MCF 10A (cell line): ENCODE measurements at regions not wholly inside any gene's neighbourhood (a gene's known extent, or its start where the extent isn't known, plus 50 kb on each side); places are given as distances from the start of the nearest gene placed in this dataset.

Experiments
- BruUV-seq: library from RNA; stranded (reverse); fragments of 400-500 nt; replicated peaks from 2 replicates; lab custom pipeline; 2021; lab: Mats Ljungman, UMichigan
- CTCF ChIA-PET: fragments of 300-600 bp; sonication (Branson Sonifier 250); formaldehyde crosslinking; extraction: SDS; loops from one replicate; lab custom pipeline; 2021; ENCODE audit warnings: antibody characterized with exemption, inconsistent platforms; lab: Yijun Ruan, JAX
- POLR2A ChIA-PET: fragments of 300-600, 350-650 bp; sonication (Branson Sonifier 250); formaldehyde crosslinking; extraction: SDS; loops from one replicate; lab custom pipeline; 2020; ENCODE audit warnings: antibody characterized with exemption, inconsistent platforms; lab: Yijun Ruan, JAX
- DNase-seq: peaks from one replicate; pipeline ENCODE4 v3.0.0-alpha.2; 2018; ENCODE audit not compliant: unreplicated experiment
- H3K27ac Mint-ChIP-seq: one replicate; pipeline ENCODE4 v1.8.0; 2022; ENCODE audit warnings: mild to moderate bottlenecking, low read depth, mixed read lengths; ENCODE audit not compliant: unreplicated experiment
- H3K27me3 Mint-ChIP-seq: one replicate; pipeline ENCODE4 v1.8.0; 2022; ENCODE audit warnings: mixed read lengths; ENCODE audit not compliant: insufficient read depth, unreplicated experiment
- H3K36me3 Mint-ChIP-seq: one replicate; pipeline ENCODE4 v1.8.0; 2022; ENCODE audit warnings: mild to moderate bottlenecking, moderate library complexity, mixed read lengths; ENCODE audit not compliant: insufficient read depth, unreplicated experiment
- H3K4me1 Mint-ChIP-seq: one replicate; pipeline ENCODE4 v1.8.0; 2022; ENCODE audit warnings: mixed read lengths; ENCODE audit not compliant: insufficient read depth, unreplicated experiment
- H3K4me3 Mint-ChIP-seq: one replicate; pipeline ENCODE4 v1.8.0; 2022; ENCODE audit warnings: mild to moderate bottlenecking, moderate library complexity, mixed read lengths; ENCODE audit not compliant: unreplicated experiment
- H3K9me3 Mint-ChIP-seq: one replicate; pipeline ENCODE4 v1.8.0; 2022; ENCODE audit warnings: mixed read lengths; ENCODE audit not compliant: unreplicated experiment
- intact Hi-C: fragments of 100-400 bp; cut with micrococcal nuclease; formaldehyde crosslinking; loops from 2 replicates; pipeline ENCODE4 v1.14.1; 2022
- TF ChIP-seq, protein P1 (sequence below): fragments of 200-600 bp; IDR thresholded peaks from one replicate; pipeline ENCODE4 v1.8.0; 2022; ENCODE audit warnings: antibody characterized with exemption, mild to moderate bottlenecking; ENCODE audit not compliant: unreplicated experiment

GRCh38 chr6:40953486-40953885 is 85.5 kb downstream of the UNC5CL start:
- TF ChIP-seq, protein P1, sequence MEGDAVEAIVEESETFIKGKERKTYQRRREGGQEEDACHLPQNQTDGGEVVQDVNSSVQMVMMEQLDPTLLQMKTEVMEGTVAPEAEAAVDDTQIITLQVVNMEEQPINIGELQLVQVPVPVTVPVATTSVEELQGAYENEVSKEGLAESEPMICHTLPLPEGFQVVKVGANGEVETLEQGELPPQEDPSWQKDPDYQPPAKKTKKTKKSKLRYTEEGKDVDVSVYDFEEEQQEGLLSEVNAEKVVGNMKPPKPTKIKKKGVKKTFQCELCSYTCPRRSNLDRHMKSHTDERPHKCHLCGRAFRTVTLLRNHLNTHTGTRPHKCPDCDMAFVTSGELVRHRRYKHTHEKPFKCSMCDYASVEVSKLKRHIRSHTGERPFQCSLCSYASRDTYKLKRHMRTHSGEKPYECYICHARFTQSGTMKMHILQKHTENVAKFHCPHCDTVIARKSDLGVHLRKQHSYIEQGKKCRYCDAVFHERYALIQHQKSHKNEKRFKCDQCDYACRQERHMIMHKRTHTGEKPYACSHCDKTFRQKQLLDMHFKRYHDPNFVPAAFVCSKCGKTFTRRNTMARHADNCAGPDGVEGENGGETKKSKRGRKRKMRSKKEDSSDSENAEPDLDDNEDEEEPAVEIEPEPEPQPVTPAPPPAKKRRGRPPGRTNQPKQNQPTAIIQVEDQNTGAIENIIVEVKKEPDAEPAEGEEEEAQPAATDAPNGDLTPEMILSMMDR, result no peak
- no TSS peak for BruUV-seq
- no peaks in the 10 kb centered on the region for H3K9me3 Mint-ChIP-seq
- ChIA-PET CTCF (interaction anchor here (0.7 kb wide), 1 partner anchor 141 kb away, joined by 7 read pairs; no protein-coding TSS in a partner anchor), POLR2A (no interaction called here)
- no peaks in the 10 kb centered on the region for H3K36me3 Mint-ChIP-seq
- H3K27ac Mint-ChIP-seq, result no peak overlapping the region
- no peak overlapping the region for H3K4me3 Mint-ChIP-seq
- H3K4me1 Mint-ChIP-seq, result peaks cover 32% of the 10 kb centered on the region
- intact Hi-C loops, result no loop called here
- H3K27me3 Mint-ChIP-seq, result no peaks in the 10 kb centered on the region
- DNase-seq, result no peak

DNA sequence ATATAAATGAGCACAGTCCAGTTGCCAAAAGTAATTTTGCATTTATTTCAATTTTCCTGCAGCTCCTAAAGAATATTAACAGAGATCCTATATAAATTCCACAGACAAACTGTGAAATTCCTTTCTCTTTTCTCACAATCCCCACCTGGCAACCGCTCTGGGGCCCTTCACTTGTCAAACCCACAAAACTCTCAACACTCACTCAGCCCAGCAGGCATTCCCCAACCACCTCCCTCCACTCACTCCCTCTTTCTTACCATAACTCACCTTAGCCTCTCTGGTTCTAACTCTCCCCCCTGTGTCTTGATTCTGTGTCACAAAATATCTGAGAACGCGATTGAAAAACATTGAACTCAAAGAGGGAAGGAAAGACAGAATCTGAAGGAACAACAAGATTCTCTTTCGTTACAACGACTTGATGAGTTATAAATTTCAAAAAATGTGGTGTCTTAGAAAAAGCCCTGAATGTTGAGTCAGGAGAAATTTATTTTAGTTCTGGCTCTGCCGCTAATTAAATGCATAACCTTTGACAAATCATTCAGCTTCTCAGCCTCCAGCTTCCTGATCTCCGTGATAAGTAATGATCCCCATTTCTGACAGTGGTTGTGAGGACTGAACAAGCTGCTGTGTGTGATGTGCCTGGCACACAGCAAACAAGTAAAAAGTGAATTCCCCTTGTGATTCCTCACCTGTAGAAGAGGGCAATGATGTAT is 87.9 kb downstream of the UNC5CL start:
- POLR2A ChIA-PET, result no interaction called here

DNA sequence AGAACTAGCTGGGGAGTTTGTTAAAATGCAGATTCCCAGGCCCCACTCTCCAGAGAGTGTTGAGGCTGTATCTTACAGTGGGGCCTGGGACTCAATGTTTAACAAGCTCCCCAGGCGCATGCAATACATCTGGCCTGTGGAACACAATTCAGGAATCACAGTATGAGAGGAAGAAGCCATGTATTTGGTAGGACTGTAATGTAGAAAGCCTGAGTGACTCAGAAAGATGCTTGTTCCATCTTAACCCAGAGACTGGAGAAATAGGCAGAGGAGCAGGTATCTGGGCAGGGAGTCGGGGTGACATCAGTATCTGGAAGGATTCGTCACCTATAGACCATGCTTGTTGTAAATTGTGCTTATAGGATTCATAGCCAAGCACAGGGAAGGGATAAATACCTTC is 90.5 kb downstream of the UNC5CL start:
- H3K36me3 Mint-ChIP-seq, result no peaks in the 10 kb centered on the region
- ChIA-PET POLR2A (interaction anchor here (0.6 to 1.4 kb wide), 2 partner anchors 10 to 1749 kb away, joined by 3 to 4 read pairs; no protein-coding TSS in a partner anchor), CTCF (interaction anchor here (1.3 to 1.6 kb wide), 2 partner anchors 10 to 79 kb away, joined by 3 to 5 read pairs; no protein-coding TSS in a partner anchor)
- peaks cover 26% of the 10 kb centered on the region for H3K4me1 Mint-ChIP-seq
- no TSS peak for BruUV-seq
- no peak overlapping the region for H3K4me3 Mint-ChIP-seq
- H3K9me3 Mint-ChIP-seq, result no peaks in the 10 kb centered on the region
- TF ChIP-seq, protein P1, result no peak
- intact Hi-C loops, result loop anchor here (5.0 kb wide), 1 partner anchor 41 kb away; no protein-coding TSS in a partner anchor
- no peak for DNase-seq
- H3K27ac Mint-ChIP-seq, result no peak overlapping the region
- H3K27me3 Mint-ChIP-seq, result no peaks in the 10 kb centered on the region

More for the DNA sequence above, 87.9 kb downstream of the UNC5CL start:
- BruUV-seq, result no TSS peak
- CTCF ChIA-PET, result interaction anchor here (0.5 to 1.1 kb wide), 5 partner anchors 71 to 399 kb away, joined by 3 to 5 read pairs (median 4); no protein-coding TSS in a partner anchor
- no peaks in the 10 kb centered on the region for H3K36me3 Mint-ChIP-seq
- no peak overlapping the region for H3K4me3 Mint-ChIP-seq
- peak overlapping the region; percentile 75 for H3K27ac Mint-ChIP-seq
- TF ChIP-seq, protein P1, result no peak
- peaks cover 26% of the 10 kb centered on the region for H3K4me1 Mint-ChIP-seq
- DNase-seq, result no peak
- no peaks in the 10 kb centered on the region for H3K27me3 Mint-ChIP-seq
- intact Hi-C loops, result no loop called here
- H3K9me3 Mint-ChIP-seq, result no peaks in the 10 kb centered on the region

DNA sequence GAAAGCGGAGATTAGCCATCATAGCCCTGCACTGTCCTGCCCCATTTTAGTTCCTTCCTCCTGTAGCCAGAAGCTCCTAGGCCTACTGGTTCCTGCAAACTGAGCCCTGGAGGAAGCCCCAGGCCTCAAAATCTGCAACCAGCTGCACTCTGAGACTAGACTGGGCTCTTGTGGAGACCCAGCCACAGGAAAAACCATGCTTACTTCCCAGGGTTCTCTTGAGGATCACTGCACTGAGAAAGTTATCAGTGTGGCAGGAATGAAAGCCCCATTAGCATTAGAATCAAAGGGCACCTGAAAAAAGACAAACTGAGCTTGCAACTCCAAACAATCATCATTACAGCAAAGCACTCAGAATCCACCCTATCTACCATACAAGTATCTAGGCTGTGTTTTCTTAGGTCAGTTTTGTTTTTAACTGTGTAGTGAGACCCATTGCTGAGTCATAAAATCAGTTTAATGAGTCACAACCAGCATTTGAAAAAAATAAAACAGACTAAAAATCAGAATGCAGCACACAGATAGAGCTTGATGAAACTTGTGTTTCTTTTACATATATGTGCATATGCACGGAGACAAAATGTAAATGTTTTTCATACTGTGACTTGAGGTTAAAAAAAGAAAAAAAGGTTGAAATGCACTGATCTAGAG is 91.0 kb downstream of the UNC5CL start:
- BruUV-seq, result no TSS peak
- ChIA-PET POLR2A (interaction anchor here (0.6 to 1.4 kb wide), 3 partner anchors 10 to 1748 kb away, joined by 3 to 4 read pairs (median 4); no protein-coding TSS in a partner anchor), CTCF (interaction anchor here (0.6 to 1.6 kb wide), 3 partner anchors 10 to 80 kb away, joined by 3 to 5 read pairs (median 3); no protein-coding TSS in a partner anchor)
- H3K27me3 Mint-ChIP-seq, result no peaks in the 10 kb centered on the region
- H3K36me3 Mint-ChIP-seq, result no peaks in the 10 kb centered on the region
- TF ChIP-seq, protein P1, result no peak
- peak; percentile 34 for DNase-seq
- no peaks in the 10 kb centered on the region for H3K9me3 Mint-ChIP-seq
- peaks cover 26% of the 10 kb centered on the region for H3K4me1 Mint-ChIP-seq
- intact Hi-C loops, result loop anchor here (5.0 kb wide), 1 partner anchor 41 kb away; no protein-coding TSS in a partner anchor
- H3K4me3 Mint-ChIP-seq, result no peak overlapping the region
- no peak overlapping the region for H3K27ac Mint-ChIP-seq
